Stimulated activated CD4-positive, alpha-beta T cell treated with anti-CD3 and anti-CD28 coated beads, Interleukin-1b, Interleukin-23, amount 100 ng/mL, for 24 hours (primary cell): ENCODE measurements at regions not wholly inside any gene's neighbourhood (a gene's known extent, or its start where the extent isn't known, plus 50 kb on each side); places are given as distances from the start of the nearest gene placed in this dataset.
"Not testable (repeated sequence)": the region's sequence is repeated elsewhere in the genome, so short reads cannot be mapped to it uniquely, and the experiment has no call there.

Experiments
- DNase-seq, 4 experiments: peaks; one replicate each; pipeline ENCODE4 v3.0.0-alpha.2; 2020; ENCODE audit warnings: low read depth in 4 of 4, low spot score in 1 of 4

- no peak for DNase-seq
Observed at GRCh38 chr10:56507033-56507432, 146.0 kb upstream of the ZWINT start.

- no peak for DNase-seq
Observed at GRCh38 chr10:56505555-56505954, 144.5 kb upstream of the ZWINT start.

GRCh38 chr10:56496186-56496486 lies 135.1 kb upstream of the ZWINT start:
- DNase-seq: no peak

GRCh38 chr10:56487746-56488145 lies 126.7 kb upstream of the ZWINT start:
- no peak for DNase-seq

GRCh38 chr10:56481521-56482091 lies 120.5 kb upstream of the ZWINT start:
- no peak for DNase-seq

- no peak for DNase-seq
Observed at GRCh38 chr10:56472978-56473377, 111.9 kb upstream of the ZWINT start.

GRCh38 chr10:56470701-56471100 lies 109.6 kb upstream of the ZWINT start:
- DNase-seq: no peak

- no peak for DNase-seq
Observed at GRCh38 chr10:56469482-56469881, 108.4 kb upstream of the ZWINT start.

- DNase-seq: no peak
Observed at GRCh38 chr10:56466005-56466404, 104.9 kb upstream of the ZWINT start.

GRCh38 chr10:56449770-56450169 lies 88.7 kb upstream of the ZWINT start:
- DNase-seq: no peak

GRCh38 chr10:56447613-56448012 lies 86.6 kb upstream of the ZWINT start:
- DNase-seq: not testable (repeated sequence)

- DNase-seq: not testable (repeated sequence)
Observed at GRCh38 chr10:56441337-56441736, 80.3 kb upstream of the ZWINT start.
